SIG-M5 treated with dmso at 0.1 percent for 504 hours (cell line): ENCODE measurements at regions not wholly inside any gene's neighbourhood (a gene's known extent, or its start where the extent isn't known, plus 50 kb on each side); places are given as distances from the start of the nearest gene placed in this dataset.
"Not testable (repeated sequence)": the region's sequence is repeated elsewhere in the genome, so short reads cannot be mapped to it uniquely, and the experiment has no call there.

Experiments used
- DNase-seq: peaks from one replicate; lab custom pipeline; 2025; ENCODE audit not compliant: unreplicated experiment; lab: John Stamatoyannopoulos, UW

DNA sequence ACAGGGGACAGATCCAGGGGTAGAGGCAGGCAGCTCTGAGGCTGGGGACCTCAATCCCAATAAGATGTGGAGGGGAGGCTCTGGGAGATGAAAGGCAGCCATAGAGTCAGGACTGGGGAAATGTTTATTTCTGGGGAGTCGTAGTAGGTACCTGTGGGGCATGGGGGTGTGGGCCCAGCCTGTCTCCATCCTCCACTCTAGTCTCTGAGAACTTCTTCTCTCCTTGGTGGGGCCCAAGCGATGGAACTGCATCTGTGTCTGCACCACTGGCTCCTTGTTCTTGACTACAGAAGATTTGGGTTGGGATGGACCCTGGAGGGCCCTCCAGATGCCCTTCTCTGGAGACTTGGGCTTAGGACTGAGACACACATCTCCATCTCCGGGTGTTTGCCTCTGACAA lies 953.9 kb upstream of the ZNF722 start:
- DNase-seq = no peak

DNA sequence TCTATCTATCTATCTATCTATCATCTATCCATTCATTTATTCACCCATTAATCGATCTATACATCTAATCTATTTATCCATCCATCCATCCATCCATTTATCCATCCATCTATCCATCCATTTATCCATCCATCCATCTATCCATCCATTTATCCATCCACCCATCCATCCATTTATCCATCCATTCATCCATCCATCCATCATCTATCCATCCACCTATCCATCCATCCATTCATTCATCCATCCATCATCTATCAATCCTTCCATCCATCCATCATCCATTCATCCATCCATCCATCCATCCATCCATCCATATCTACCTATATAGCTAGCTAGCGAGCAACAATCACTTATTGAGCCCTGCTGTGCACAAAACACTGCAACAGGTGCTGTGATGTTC lies 953.1 kb upstream of the ZNF722 start:
- no peak for DNase-seq

DNA sequence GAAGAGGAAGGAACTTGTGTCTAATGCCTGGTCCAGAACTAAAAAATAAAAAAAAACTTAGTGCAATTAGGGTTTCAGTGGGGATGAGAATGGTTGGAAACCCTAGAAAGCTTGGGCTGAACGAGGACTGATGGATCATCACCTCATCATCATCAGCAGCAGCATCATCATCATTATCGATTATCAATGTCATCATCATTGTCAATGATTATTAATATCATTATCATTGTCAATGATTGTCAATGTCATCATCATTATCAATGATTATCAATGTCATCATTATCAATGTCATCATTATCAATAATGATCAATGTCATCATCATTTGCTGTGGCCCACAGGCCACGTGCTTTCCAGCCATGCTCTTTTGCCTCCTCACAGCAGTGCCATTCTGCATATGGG lies 952.0 kb upstream of the ZNF722 start:
- DNase-seq = no peak

DNA sequence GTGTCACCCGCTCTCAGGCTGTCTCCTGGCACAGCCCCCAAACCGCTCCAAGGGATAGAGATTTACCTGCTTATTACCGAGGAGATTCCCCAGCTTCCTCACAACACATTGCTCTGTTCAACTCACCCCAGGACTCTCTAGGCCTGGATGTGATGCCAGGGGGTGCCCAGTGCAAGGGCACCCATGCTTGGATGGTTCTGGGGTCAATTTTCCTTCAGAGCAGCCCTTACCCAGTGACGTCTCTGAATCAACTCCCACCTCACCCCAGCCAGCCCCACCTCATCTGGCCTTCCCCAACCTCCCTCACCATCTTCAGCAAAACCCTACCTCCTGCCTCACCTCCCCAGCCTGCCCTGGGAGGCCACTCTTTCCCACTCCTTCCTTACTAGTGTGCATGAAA lies 951.6 kb upstream of the ZNF722 start:
- no peak for DNase-seq

DNA sequence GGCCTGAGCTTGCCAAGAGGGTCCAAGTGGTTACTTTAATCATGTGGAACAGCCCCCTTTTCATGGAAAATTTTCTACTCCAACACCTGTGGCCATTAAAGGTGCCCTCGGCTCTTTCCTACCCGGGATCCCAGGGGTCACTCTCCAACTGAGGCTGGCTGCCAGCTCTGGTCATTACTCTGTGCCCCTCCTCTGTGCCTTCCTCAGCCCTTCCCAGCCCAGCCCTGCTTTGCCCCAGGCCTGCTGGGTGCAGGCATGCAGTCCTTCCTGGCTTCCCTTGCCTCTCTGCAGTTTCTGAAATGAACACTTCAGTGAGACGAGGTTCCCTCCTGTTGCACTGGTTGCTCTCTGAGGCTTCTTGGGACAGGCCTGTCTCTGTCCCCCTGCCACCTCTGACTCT lies 951.1 kb upstream of the ZNF722 start:
- no peak for DNase-seq

DNA sequence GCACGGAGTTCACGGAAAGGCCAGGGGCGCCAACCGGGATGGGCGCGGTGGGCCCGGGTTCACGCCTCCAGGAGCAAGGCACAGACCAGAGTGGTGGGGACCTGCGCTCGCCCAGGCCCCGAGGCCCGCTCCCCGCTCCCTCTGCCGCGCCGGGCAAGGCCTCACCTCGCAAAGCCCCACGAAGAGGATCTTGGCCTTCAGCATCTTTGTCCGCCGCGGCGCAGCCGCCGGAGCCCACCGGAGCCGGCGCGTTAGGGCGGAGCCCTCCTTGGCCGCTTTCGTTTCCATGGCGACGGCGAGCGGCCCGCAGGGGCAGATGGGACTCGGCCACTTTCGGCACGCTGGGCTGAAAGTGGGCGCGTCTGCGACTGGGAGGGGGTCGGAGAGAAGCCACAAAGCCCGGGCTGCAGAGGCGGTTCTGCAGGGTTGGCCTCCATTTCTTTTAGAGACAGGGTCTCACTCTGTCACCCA lies 944.4 kb upstream of the ZNF722 start:
- DNase-seq = no peak

DNA sequence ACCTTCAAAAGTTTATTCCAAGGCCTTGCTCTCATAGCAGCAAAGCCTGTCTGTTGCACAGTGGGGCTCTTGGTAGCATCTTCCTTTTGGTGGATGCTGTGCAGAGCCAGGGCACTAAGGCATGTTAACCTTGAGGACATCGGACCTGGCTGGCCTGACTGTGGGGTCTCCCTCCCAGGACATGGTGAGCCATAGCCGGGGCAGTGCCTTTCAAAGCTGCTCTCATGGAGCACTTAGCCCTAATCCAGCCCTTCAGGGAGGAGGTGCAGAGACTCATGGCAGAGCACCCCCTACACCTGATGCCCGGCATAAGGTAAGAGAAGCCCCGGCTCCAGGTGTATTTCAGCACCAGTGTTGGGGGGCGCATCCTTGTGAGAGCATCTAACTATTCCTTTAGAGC lies 941.4 kb upstream of the ZNF722 start:
- no peak for DNase-seq

DNA sequence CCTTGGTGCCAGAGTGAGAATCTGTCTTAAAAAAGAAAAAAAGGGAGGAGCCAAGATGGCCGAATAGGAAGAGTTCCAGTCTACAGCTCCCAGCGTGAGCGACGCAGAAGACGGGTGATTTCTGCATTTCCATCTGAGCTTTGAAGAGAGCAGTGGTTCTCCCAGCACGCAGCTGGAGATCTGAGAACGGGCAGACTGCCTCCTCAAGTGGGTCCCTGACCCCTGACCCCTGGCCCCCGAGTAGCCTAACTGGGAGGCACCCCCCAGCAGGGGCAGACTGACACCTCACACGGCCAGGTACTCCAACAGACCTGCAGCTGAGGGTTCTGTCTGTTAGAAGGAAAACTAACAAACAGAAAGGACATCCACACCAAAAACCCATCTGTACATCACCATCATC lies 937.9 kb upstream of the ZNF722 start:
- DNase-seq = not testable (repeated sequence)

DNA sequence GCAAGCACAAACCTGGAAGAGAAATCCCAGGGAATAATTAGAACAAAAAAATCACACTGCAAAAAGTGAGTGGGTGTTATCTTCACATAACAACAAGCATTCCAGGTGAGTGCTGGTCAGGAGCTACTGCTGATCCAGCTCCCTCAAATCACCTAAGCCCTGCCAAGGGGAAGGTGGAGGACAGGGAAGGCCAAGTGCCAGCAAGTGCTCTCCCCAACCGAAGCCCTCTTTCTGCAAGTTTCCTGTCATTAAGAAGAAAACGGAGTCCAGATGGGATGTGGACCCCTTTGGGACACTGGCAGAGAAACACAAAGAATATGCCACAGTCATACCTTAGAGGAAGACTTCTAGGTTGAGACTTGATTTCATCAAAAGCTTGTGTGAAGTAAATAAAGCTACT lies 933.0 kb upstream of the ZNF722 start:
- DNase-seq = no peak

DNA sequence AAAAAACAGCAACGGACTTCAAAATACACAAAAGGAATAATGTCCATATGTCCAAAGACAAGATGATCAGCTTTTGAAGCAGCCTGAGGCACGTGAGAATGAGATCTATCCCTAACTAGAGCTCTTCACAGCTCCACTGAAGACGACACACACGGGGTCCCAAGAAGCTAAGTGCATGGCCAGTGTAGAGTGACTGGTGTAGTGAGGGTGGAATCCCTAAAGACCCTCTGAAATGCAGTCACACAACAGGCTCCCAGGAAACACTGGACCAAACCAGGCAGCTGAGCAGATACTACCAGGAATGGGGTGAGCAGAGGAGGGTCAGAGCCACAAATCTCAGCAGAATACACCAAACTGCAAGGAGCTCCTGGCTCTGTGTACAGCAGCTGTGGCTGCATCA lies 932.4 kb upstream of the ZNF722 start:
- DNase-seq = not testable (repeated sequence)

DNA sequence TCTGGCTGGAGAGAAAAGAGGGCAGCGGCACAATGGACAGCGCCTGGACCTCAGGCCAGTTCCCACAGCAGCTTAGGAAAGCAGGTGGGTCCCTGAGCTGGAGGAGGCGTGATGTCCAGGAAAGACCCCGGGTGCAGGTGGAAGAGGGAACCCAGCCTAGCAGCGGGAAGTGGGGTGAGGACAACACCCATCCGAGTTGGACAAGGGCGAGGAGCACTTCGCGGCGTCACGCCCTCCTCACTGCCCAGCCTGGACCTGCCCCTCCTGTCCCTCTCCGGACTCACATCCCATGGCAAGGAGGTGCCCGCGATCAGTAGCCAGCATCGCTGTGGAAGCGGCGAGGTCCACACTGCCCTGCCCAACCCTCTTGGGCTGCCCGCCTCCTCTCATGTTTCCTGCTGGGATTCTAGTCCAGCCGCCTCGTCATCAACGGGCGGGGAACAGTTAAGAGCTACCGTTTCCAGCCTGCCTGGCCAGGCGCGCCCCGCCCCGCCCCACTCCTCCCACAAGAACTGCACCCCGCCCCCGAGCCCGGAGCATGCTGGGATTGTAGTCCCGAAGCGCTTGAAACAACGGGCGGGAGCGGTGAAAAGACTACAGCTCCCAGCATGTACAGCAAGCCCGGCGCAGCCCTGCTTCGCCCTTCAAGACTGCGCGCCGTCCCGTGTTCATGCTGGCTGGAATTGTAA lies 930.6 kb upstream of the ZNF722 start:
- no peak for DNase-seq

DNA sequence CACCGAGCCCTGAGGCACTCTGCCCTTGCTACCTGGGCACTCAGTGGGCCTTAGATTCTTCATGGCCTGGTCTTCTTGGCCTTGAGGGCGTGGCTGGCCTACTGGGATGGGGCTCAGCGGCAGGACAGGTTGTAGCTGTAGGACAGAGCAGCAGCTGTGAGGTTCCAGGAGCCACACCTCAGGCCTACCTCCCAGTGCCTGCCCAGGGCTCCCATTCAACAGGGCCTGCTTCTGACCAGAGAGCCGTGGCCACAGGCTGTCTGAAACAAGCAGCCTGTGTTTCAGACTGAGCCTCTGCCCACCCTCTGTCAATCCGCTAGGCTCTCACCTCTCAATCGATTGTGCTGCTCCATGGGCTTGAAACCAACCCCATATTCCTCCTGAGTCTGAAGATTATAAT lies 928.0 kb upstream of the ZNF722 start:
- no peak for DNase-seq

DNA sequence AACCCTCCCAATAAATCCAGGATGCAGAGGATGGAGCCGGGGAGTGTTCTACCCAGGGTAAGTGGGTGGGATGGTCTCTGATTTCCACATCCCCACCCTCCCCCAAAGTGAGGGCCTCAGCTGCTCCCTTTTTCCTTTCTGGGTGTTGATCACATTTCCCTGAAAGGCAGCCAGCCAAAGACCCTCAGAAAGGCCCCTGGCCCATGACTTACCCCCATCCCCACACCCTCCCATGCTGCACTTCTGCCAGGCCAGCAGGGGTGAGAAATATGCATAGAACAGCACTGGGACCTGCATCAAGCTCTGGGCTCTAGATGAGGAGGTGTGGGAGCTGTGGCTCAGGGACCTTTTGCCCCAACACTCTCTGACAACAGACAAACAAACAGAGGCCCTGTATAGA lies 927.3 kb upstream of the ZNF722 start:
- DNase-seq = no peak

DNA sequence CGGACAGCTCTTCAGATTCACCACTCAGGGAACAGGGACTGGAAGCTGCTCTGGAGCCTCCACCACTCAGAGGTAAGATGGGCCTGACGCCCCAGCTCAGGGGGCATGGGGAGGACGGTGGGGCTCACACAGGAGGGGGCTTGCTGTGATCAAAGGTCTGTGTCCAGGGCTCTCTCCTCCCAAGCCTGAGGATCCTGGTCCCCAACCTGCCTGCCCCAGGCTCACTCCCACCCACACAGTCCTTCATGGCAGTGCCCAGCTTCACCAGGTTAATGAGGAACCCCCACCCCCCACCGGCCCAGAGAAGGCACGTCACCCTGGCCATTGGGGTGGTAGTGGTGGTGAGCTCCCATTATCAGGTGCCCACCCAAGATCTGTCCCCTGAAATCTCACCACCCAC lies 926.7 kb upstream of the ZNF722 start:
- no peak for DNase-seq

DNA sequence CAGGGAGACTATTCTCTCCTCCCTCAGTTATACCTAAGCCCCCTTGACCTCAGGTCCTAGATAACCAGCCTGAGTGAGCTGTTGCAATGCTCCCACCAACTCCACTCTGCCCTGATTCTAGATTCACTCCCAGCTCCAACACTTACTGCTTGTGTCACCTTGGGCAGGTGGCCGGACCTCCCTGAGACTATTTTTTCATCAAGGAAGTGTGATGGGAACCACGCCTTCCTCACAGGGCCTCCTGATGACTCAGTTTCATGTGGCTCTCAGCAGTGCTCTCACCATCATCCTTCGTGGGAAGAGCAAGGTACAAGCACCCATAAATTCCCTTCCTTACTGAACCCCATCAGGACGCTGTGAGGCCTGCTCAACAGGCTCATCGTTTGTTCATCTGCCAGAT lies 925.8 kb upstream of the ZNF722 start:
- DNase-seq = no peak

DNA sequence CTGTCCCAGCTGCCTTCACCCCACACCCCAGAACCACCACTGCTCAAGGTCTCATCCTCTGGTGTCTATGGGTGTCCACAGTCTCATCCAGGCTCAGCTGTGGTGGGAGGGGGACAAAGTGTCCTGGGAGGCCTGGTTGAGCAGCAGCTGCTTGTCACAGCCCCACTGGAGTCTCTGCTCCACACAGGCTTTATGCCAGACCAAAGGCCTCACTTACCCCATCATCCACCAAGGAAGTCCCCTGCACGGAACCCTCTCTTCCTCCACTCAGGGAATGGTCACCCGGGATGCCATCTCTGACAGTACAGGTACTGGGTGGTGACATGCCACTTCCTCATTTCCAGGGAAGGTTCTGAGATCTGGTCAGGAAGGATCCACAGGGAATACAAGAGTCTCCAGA lies 925.4 kb upstream of the ZNF722 start:
- no peak for DNase-seq

DNA sequence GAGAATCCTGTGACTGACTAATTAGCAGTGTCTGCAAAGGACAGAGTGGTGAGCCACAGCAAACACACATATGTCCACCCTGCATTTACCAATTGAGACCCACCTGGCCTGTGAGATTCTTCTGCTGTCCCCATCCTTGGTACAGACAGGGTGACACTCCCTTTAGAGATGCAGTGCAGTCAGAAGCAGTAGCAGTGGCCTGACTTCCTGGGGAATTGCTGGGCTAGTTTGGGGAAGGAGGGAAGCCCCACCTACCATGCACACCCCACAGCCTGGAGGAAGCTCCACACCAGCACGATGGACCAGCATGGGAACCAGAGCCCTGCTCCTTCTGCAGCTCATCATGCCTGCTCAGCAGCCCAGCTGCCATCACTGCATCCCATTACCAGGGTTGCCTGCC lies 924.9 kb upstream of the ZNF722 start:
- DNase-seq = no peak

DNA sequence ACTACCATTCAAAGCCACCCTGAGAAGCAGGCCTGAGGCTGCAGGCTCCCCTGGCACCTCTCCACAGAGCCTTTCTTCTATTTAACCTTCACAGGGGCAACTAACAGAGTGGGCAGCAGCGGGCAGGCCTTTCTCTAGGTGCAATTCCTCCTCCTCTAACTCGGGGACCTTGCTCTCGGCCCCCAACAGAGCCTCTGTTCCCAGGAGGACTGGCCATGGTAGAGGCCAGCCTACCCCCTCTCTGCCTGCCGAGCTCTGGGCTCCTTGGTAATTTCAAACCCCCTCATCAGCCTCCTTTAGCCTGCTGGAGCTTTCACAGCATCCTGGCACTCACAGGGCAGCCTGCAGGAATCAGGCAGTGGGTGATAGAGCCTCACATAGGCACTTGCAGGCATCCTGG lies 920.8 kb upstream of the ZNF722 start:
- no peak for DNase-seq

DNA sequence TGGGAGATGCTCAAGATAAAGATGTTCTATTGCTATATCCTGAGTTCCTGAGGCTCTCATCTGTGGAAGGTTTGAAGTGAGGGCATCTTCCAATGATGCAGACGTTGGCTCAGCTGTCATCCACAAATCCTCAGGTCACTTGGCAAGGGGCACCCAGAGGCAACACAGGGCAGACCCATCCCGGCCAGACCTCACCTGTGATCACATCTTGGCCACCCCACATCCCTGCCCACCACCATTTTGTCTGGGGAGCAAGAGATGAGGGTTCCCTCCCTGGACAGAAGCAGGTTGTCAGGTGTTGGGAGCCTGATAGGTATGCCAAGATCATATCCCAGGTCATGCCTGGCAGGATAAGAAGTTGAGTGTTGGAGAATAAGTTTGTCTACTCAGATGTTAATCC lies 918.2 kb upstream of the ZNF722 start:
- DNase-seq = no peak

DNA sequence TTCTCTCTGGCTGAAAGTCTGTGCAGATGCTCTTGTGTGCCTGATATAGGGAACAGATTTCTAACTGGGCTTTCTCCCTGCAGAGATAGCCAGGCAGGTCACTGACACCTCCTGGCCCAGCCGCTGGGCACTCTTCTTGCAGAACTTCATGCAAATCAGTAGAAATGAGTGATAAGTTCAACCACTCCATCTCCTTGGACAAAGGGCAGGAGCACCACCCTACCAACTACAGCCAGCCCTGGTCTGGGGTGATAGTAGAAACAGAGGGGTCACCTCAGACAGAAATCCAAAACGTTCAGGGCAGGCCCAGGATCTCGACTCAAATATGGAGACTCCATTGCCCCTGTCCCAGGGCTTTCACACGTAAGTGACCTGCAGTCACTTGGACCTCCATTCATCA lies 917.8 kb upstream of the ZNF722 start:
- DNase-seq = no peak

DNA sequence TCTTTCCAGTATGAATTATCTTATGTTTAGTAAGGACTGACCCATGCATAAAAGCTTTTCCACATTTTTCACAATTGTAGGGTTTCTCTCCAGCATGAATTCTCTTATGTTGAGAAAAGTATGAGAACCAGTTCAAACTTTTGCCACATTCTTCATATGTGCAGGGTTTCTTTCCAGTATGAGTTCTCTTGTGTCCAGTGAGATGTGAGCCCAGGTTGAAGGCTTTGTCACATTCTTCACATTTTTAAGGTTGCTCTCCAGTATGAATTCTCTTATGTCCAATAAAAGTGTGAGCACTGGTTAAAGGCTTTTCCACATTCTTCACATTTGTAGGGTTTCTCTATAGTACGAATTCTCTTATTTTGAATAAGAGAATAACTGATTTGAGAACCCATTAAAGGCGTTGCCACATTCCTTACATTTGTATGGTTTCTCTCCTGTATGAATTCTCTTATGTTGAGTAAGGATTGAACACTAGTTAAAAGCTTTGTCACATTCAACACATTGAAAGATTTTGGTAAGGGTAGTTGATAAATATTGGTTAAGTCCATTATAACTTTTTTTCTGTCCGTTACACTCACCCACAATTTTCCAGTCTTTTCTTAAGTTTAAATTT lies 911.0 kb upstream of the ZNF722 start:
- no peak for DNase-seq

DNA sequence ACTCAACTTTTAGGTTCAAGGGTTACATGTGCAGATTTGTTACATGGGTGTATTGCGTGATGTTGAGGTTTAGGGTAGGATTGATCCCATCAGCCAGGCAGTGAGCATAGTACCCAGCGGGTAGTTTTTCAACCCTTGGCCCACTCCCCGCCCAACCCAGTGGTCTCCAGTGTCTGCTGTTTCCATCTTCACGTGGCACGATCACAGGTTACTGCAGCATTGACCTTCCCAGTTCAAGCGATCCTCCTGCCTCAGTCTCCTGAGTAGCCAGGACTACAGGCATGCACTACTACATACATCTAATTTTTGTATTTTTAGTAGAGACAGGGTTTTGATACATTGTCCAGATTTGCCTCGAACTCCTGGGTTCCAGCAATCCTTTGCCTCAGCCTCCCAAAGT lies 905.7 kb upstream of the ZNF722 start:
- no peak for DNase-seq

DNA sequence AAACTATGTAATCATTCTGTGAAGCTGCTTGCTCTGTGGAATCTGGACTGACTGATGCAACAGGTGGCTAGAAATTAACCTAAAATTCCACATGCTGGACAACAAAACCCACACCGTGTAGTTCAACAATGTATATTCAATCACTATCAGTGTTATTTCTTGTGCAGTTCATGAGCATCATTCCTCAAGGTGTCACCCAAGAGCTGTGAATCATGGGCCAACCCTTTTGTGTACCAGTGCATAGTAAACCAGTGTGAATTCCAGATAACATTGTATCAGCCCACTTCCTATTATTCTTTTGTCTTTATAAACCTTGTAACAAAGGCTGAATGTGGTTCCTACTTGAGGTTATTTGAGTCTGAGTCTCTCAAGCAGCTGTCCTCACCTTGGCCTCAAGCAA lies 905.2 kb upstream of the ZNF722 start:
- no peak for DNase-seq
